ENCODE measurements at regions not wholly inside any gene's neighbourhood (a gene's known extent, or its start where the extent isn't known, plus 50 kb on each side); places are given as distances from the start of the nearest gene placed in this dataset.
"Not testable (repeated sequence)": the region's sequence is repeated elsewhere in the genome, so short reads cannot be mapped to it uniquely, and the experiment has no call there.

DNA sequence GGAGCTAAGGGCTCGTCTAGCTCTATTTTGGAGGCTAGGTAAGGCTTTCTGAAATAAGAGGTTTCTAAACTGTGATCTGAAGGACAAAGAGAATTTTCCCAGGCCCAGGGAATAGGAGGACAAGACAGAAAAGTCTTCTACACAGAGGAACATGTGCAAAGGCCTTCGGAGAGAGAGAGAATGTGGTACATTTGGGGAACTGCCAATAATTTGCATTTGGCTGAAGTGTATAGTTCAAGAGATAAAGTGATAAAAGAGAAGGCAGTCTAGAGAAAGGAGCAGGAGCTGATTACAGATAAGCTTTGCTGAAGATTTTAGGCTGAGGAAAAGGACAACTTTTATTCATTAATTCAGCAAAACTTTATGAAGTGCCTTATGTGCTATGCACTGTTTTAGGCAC, 214.4 kb upstream of the ELL2 start:
- TF ChIP-seq, protein P1, sequence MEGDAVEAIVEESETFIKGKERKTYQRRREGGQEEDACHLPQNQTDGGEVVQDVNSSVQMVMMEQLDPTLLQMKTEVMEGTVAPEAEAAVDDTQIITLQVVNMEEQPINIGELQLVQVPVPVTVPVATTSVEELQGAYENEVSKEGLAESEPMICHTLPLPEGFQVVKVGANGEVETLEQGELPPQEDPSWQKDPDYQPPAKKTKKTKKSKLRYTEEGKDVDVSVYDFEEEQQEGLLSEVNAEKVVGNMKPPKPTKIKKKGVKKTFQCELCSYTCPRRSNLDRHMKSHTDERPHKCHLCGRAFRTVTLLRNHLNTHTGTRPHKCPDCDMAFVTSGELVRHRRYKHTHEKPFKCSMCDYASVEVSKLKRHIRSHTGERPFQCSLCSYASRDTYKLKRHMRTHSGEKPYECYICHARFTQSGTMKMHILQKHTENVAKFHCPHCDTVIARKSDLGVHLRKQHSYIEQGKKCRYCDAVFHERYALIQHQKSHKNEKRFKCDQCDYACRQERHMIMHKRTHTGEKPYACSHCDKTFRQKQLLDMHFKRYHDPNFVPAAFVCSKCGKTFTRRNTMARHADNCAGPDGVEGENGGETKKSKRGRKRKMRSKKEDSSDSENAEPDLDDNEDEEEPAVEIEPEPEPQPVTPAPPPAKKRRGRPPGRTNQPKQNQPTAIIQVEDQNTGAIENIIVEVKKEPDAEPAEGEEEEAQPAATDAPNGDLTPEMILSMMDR (IDR thresholded peaks at IDR 0.05) = no peak
- ATAC-seq (ENCODE audit: low FRiP score) (no peak), DNase-seq (ENCODE audit: low spot score) (no peak)

DNA sequence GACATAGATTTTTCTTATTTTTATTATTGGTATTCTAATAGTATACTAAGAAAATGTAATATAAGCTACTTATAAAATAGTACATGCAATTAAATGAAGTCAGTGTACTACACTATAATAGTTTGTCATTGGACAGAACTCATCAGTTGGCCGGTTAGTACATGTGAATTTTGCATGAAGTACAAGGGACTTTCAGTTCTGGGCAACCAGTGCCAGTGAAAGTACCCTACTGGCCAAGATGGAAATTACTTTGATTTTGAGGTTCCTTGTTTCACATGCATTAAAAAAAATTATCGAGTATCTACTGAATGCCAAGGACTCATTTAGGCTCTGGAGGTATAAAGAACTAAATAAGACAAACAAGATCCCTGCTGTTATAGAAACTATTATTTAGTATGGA, 213.4 kb upstream of the ELL2 start:
- DNase-seq (ENCODE audit: low spot score) (no peak), ATAC-seq (ENCODE audit: low FRiP score) (no peak)
- TF ChIP-seq, protein P1 (IDR thresholded peaks at IDR 0.05) = no peak

DNA sequence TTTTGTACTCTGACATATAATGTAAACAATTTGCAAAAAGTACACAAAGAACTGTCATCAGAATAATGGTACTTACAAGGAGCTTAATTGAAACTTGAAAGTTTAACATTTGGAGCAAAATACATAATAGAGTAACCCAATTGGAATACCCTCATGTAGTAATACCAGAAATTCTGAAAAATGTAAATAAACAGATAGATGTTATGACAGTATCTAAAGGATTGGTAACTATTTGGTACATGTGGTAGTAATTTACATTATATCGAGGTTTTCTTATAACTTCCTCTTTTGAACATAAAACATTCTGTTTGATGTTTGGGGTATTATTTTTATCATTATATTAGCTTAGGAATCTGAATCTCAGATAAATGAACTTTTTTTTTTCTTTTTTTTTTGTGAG, 211.7 kb upstream of the ELL2 start:
- no peak for DNase-seq (ENCODE audit: low spot score)
- TF ChIP-seq, protein P1 (IDR thresholded peaks at IDR 0.05) = no peak
- no peak for ATAC-seq (ENCODE audit: low FRiP score)

DNA sequence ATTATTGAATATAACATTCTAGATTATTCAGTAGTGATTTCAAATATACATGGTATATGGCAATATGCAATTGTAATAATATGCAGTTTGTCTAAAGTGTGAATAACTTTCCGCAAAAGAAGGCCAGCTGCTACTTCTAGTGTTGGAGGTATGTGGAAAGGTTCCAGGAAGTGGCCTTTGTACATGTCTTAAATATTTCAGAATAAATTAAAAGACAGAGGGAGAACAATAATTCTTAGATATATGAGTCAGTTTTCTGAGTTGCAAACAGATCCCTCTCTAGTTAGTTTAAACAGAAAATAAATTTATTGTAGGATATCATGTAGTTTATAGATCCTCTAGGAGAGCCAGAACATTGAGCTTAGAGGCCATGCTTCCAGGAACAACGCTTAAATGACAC, 210.8 kb upstream of the ELL2 start:
- DNase-seq (ENCODE audit: low spot score) (no peak), ATAC-seq (ENCODE audit: low FRiP score) (no peak)
- TF ChIP-seq, protein P1 (IDR thresholded peaks at IDR 0.05) = no peak

DNA sequence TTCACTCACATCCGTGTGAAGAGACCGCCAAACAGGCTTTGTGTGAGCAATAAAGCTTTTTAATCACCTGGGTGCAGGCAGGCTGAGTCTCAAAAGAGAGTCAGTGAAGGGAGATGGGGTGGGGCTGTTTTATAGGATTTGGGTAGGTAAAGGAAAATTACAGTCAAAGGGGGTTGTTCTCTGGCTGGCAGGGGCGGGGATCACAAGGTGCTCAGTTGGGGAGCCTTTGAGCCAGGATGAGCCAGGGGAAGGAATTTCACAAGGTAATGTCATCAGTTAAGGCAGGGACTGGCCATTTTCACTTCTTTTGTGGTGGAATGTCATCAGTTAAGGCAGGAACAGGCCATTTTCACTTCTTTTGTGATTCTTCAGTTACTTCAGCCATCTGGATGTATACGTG, 210.3 kb upstream of the ELL2 start:
- not testable (repeated sequence) for DNase-seq (ENCODE audit: low spot score); ATAC-seq (ENCODE audit: low FRiP score)

DNA sequence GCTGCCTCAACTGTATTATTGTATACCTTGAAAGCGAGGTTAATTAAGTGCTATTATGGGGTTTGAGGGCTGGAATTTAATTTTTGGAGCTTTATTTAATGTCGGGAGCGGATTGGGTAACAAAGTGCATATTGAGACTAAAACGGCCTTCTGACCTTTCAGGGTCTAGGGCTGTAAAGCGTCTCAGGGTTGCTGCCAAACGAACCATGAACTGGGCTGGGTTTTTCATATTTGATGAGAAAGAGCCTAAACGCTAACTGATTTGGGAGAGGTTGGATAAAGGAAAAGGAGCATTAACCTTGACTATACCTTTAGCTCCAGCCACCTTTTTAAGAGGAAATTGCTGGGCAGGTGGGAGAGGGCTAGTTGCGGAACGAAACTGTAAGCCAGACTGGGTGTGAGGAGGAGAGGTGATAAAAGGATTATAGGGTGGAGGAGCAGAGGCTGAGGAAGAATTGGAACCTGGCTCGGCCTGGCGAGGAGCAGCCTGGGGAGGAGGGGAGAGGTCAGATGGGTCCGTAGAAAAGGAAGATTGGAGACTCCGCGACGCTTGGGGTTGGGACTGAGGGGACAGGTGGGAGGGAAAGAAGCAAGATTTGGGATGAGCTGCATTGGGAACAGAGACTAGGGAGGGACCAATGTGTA, 209.0 kb upstream of the ELL2 start:
- not testable (repeated sequence) for ATAC-seq (ENCODE audit: low FRiP score); DNase-seq (ENCODE audit: low spot score)

DNA sequence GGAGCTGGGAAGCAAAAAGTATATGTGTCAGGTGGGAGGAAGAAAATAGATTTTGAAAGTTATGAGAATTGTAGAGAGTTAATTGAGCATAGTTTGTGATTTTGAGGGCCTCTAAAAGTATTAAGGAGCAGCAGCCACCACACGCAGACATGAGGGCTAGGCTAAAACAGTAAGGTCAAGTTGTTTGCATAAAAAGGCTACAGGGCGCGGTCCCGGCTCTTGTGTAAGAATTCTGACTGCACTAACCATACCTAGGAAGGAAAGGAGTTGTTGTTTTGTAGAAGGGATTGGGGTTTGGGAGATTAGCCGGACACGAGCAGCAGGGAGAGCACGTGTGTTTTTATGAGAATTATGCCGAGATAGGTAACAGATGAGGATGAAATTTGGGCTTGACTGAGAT, 207.2 kb upstream of the ELL2 start:
- not testable (repeated sequence) for ATAC-seq (ENCODE audit: low FRiP score); DNase-seq (ENCODE audit: low spot score)

DNA sequence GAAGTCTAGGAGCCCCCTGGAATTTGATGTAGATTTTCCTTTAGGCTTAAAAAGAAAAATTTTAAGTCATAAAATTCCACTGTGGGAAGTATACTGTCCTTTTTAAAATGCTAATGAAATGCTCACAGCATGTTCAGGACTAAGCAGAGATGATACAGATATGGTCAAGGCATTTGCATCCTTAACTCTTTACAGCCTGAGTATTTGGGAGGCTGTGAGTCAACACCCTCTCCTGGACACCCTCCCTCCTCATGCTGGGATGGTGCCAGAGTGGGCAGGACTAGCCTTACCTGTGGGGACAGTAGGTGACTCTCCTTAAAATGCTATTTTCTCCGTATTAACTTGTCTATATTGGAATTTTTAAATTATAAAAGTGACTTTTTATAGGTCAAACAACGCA, 197.4 kb upstream of the ELL2 start:
- TF ChIP-seq, protein P1 (IDR thresholded peaks at IDR 0.05) = no peak
- ATAC-seq (ENCODE audit: low FRiP score) (no peak), DNase-seq (ENCODE audit: low spot score) (no peak)

DNA sequence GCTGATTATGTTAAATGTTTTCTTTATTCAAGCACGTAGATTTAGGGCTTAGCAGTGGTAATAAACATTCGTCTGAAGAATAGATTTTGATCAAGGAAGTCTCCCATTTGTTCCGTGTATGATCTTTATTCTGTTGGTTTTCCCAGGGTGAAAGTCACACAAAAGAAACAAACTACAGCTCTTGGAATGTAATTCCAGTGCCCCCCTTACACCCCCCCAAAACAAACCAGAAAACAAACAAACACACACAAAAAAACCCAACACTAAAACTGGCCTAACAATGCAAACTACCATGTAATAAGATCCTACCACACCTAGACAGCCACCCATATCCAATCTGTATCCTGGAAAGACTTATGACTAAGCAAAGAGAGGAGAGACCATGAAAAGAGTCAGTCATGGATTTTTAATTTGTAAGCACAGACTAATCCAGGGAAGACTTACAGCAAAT, 196.2 kb upstream of the ELL2 start:
- TF ChIP-seq, protein P1 (IDR thresholded peaks at IDR 0.05) = no peak
- DNase-seq (ENCODE audit: low spot score) = no peak
- ATAC-seq (ENCODE audit: low FRiP score) = no peak
